ENCODE measurements at regions not wholly inside any gene's neighbourhood (a gene's known extent, or its start where the extent isn't known, plus 50 kb on each side); places are given as distances from the start of the nearest gene placed in this dataset.

DNA sequence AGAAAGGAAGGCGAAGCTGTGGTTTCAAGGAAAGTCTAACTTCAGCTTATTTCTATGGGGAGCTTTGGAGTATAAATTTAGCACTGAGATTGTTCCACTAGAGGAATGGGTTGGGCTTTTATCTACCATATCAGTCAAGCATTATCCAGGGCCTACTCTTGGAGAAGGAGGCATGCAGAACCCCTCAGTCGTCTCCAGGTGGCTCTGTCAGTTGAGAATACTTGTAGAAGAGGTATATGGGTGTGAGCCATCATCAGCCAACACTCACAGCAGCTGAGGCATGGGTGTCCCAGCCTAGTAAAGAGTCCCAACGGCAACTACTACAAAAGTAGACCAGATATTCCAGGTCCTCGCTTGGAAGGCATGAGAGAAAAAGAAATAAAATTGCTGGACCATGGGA, 548.5 kb upstream of the GRAMD2B start:
- TF ChIP-seq, protein P1, sequence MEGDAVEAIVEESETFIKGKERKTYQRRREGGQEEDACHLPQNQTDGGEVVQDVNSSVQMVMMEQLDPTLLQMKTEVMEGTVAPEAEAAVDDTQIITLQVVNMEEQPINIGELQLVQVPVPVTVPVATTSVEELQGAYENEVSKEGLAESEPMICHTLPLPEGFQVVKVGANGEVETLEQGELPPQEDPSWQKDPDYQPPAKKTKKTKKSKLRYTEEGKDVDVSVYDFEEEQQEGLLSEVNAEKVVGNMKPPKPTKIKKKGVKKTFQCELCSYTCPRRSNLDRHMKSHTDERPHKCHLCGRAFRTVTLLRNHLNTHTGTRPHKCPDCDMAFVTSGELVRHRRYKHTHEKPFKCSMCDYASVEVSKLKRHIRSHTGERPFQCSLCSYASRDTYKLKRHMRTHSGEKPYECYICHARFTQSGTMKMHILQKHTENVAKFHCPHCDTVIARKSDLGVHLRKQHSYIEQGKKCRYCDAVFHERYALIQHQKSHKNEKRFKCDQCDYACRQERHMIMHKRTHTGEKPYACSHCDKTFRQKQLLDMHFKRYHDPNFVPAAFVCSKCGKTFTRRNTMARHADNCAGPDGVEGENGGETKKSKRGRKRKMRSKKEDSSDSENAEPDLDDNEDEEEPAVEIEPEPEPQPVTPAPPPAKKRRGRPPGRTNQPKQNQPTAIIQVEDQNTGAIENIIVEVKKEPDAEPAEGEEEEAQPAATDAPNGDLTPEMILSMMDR (IDR thresholded peaks at IDR 0.05) = peak; percentile 17
- TF ChIP-seq POLR2AphosphoS5 (IDR thresholded peaks at IDR 0.05; ENCODE audit: low read depth, low read length) = no peak
- no peak for TF ChIP-seq SIN3A (IDR thresholded peaks at IDR 0.05; ENCODE audit: borderline replicate concordance, insufficient read depth, low read depth, low read length)
- TF ChIP-seq, protein P2, sequence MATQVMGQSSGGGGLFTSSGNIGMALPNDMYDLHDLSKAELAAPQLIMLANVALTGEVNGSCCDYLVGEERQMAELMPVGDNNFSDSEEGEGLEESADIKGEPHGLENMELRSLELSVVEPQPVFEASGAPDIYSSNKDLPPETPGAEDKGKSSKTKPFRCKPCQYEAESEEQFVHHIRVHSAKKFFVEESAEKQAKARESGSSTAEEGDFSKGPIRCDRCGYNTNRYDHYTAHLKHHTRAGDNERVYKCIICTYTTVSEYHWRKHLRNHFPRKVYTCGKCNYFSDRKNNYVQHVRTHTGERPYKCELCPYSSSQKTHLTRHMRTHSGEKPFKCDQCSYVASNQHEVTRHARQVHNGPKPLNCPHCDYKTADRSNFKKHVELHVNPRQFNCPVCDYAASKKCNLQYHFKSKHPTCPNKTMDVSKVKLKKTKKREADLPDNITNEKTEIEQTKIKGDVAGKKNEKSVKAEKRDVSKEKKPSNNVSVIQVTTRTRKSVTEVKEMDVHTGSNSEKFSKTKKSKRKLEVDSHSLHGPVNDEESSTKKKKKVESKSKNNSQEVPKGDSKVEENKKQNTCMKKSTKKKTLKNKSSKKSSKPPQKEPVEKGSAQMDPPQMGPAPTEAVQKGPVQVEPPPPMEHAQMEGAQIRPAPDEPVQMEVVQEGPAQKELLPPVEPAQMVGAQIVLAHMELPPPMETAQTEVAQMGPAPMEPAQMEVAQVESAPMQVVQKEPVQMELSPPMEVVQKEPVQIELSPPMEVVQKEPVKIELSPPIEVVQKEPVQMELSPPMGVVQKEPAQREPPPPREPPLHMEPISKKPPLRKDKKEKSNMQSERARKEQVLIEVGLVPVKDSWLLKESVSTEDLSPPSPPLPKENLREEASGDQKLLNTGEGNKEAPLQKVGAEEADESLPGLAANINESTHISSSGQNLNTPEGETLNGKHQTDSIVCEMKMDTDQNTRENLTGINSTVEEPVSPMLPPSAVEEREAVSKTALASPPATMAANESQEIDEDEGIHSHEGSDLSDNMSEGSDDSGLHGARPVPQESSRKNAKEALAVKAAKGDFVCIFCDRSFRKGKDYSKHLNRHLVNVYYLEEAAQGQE (IDR thresholded peaks at IDR 0.05; ENCODE audit: insufficient read depth in 1 of 2, low read depth in 2 of 2, low read length in 1 of 2) = no peak
- no peak for TF ChIP-seq TCF7L2 (IDR thresholded peaks at IDR 0.05; ENCODE audit: low read depth, low read length)
